Body of pancreas (tissue), 4 donors: ENCODE measurements at regions not wholly inside any gene's neighbourhood (a gene's known extent, or its start where the extent isn't known, plus 50 kb on each side); places are given as distances from the start of the nearest gene placed in this dataset.

Experiments
- ATAC-seq: fragments of 150-250 bp; one replicate; pipeline ENCODE4 v1.9.1; 2016
- DNase-seq, 4 donors: peaks; one replicate each; pipeline ENCODE4 v3.0.0-alpha.2; 2019
- H3K27ac ChIP-seq, 4 donors: fragments of 200-600 bp; sonication (generic); 1 replicate in 3 of 4; 2 replicates in 1 of 4; pipeline versions ENCODE4 v1.5.1 to v1.6.1; 2016 to 2019; ENCODE audit warnings: mild to moderate bottlenecking in 1 of 4, mixed read lengths in 1 of 4, moderate library complexity in 1 of 4
- H3K27me3 ChIP-seq, 2 donors: fragments of 200-600 bp; sonication (generic); one replicate each; pipeline ENCODE4 v1.6.0; 2016; ENCODE audit warnings: mild to moderate bottlenecking in 1 of 2
- H3K36me3 ChIP-seq, 2 donors: fragments of 200-600 bp; sonication (generic); replicated peaks in 1 of 2; 2 replicates each; pipeline ENCODE4 v1.5.1; 2016; ENCODE audit warnings: low read depth in 2 of 2; ENCODE audit not compliant: insufficient read depth in 1 of 2
- H3K4me1 ChIP-seq: fragments of 200-600 bp; sonication (generic); one replicate; pipeline ENCODE4 v1.6.0; 2016
- H3K4me3 ChIP-seq, 2 donors: fragments of 200-600 bp; sonication (generic); 1 replicate in 1 of 2; 2 replicates in 1 of 2; pipeline ENCODE4 v1.5.1; 2016 to 2019
- H3K9me3 ChIP-seq, 3 donors: fragments of 200-600 bp; sonication (generic); 1 replicate in 2 of 3; 2 replicates in 1 of 3; pipeline ENCODE4 v1.5.1; 2016
- CTCF ChIP-seq, 7 experiments: fragments of 450-650 bp in 4 of 7; fragments of 200-600 bp in 3 of 7; sonication (generic) in 3 of 7; IDR thresholded peaks; one replicate each; pipeline ENCODE4 v1.5.1; 2016 to 2019; ENCODE audit warnings: antibody characterized with exemption in 7 of 7
- POLR2A ChIP-seq, 3 donors: fragments of 450-650 bp; IDR thresholded peaks; one replicate each; pipeline ENCODE4 v1.6.1; 2016; ENCODE audit warnings: antibody characterized with exemption in 3 of 3, mild to moderate bottlenecking in 2 of 3
- WGBS, 2 donors: methylation state at CpG; one replicate each; pipeline ENCODE4 v1.1.5; 2017; 5-methylcytosine and 5-hydroxymethylcytosine counted together
- intact Hi-C: fragments of 100-400 bp; cut with DNase I; formaldehyde crosslinking; loops from one replicate; pipeline ENCODE4 v1.15.1; 2023

- no peak overlapping the region for H3K27ac ChIP-seq
- ATAC-seq (no peak), DNase-seq (no peak)
- no peak for TF ChIP-seq CTCF (IDR thresholded peaks at IDR 0.05)
- H3K4me3 ChIP-seq = no peak overlapping the region
- no peaks in the 10 kb centered on the region for H3K36me3 ChIP-seq
- WGBS, 2 donors = 91 to 93% methylated on average over 1 of the region's 1 CpG
- intact Hi-C loops = no loop called here
- no peaks in the 10 kb centered on the region for H3K9me3 ChIP-seq
- H3K4me1 ChIP-seq = no peaks in the 10 kb centered on the region
- H3K27me3 ChIP-seq = no peaks in the 10 kb centered on the region
These were observed 163.2 kb downstream of the DYRK2 start for GRCh38 chr12:67811437-67812361.

- Histone ChIP-seq H3K4me3 (no peak overlapping the region), H3K4me1 (no peaks in the 10 kb centered on the region), H3K36me3 (no peaks in the 10 kb centered on the region), H3K27me3 (no peaks in the 10 kb centered on the region), H3K27ac (no peak overlapping the region), H3K9me3 (no peaks in the 10 kb centered on the region)
- intact Hi-C loops = no loop called here
- TF ChIP-seq POLR2A (IDR thresholded peaks at IDR 0.05) (no peak), CTCF (IDR thresholded peaks at IDR 0.05) (no peak)
- WGBS, 2 donors = 88 to 90% methylated on average over 4 of the region's 4 CpGs
- DNase-seq (no peak), ATAC-seq (no peak)
These were observed 164.9 kb downstream of the DYRK2 start for GRCh38 chr12:67813456-67813904.

- H3K4me3 ChIP-seq = no peak overlapping the region
- intact Hi-C loops = no loop called here
- no peaks in the 10 kb centered on the region for H3K4me1 ChIP-seq
- H3K9me3 ChIP-seq = no peaks in the 10 kb centered on the region
- H3K27ac ChIP-seq = no peak overlapping the region
- H3K36me3 ChIP-seq = no peaks in the 10 kb centered on the region
- 89 to 92% methylated on average over 2 of the region's 2 CpGs for WGBS, 2 donors
- DNase-seq (no peak), ATAC-seq (no peak)
- TF ChIP-seq CTCF (IDR thresholded peaks at IDR 0.05) = no peak
- no peak for TF ChIP-seq POLR2A (IDR thresholded peaks at IDR 0.05)
- H3K27me3 ChIP-seq = no peaks in the 10 kb centered on the region
These were observed 167.7 kb downstream of the DYRK2 start for GRCh38 chr12:67816269-67816668.

GRCh38 chr12:67818459-67818903, 169.9 kb downstream of the DYRK2 start:
- ATAC-seq = no peak
- DNase-seq = no peak
- TF ChIP-seq CTCF (IDR thresholded peaks at IDR 0.05) (no peak), POLR2A (IDR thresholded peaks at IDR 0.05) (no peak)
- H3K9me3 ChIP-seq = no peaks in the 10 kb centered on the region
- intact Hi-C loops = no loop called here
- 84 to 88% methylated on average over 2 of the region's 2 CpGs for WGBS, 2 donors
- H3K4me1 ChIP-seq = no peaks in the 10 kb centered on the region
- no peak overlapping the region for H3K27ac ChIP-seq
- H3K27me3 ChIP-seq = no peaks in the 10 kb centered on the region
- no peak overlapping the region for H3K4me3 ChIP-seq
- H3K36me3 ChIP-seq = no peaks in the 10 kb centered on the region

GRCh38 chr12:67819902-67820301, 169.3 kb upstream of the IFNG-AS1 start:
- Histone ChIP-seq H3K36me3 (no peaks in the 10 kb centered on the region), H3K9me3 (no peaks in the 10 kb centered on the region), H3K27ac (no peak overlapping the region), H3K4me1 (no peaks in the 10 kb centered on the region), H3K4me3 (no peak overlapping the region), H3K27me3 (no peaks in the 10 kb centered on the region)
- intact Hi-C loops = no loop called here
- 62 to 63% methylated on average over 2 of the region's 2 CpGs for WGBS, 2 donors
- no peak for DNase-seq
- no peak for ATAC-seq
- no peak for TF ChIP-seq POLR2A (IDR thresholded peaks at IDR 0.05)
- TF ChIP-seq CTCF (IDR thresholded peaks at IDR 0.05) = no peak
